Tibial nerve (tissue), 3 donors: ENCODE measurements at regions not wholly inside any gene's neighbourhood (a gene's known extent, or its start where the extent isn't known, plus 50 kb on each side); places are given as distances from the start of the nearest gene placed in this dataset.

ENCODE experiments used
- CTCF ChIP-seq, 5 experiments: fragments of 200-600 bp in 3 of 5; fragments of 450-650 bp in 2 of 5; sonication (generic) in 3 of 5; IDR thresholded peaks; one replicate each; pipeline ENCODE4 v1.5.1; 2016 to 2019; ENCODE audit warnings: antibody characterized with exemption in 5 of 5, mild to moderate bottlenecking in 3 of 5, moderate library complexity in 2 of 5
- POLR2A ChIP-seq, 2 donors: fragments of 450-650 bp; IDR thresholded peaks; one replicate each; pipeline ENCODE4 v1.6.1; 2017; ENCODE audit warnings: antibody characterized with exemption in 2 of 2, mild to moderate bottlenecking in 2 of 2, moderate library complexity in 2 of 2

- TF ChIP-seq POLR2A (IDR thresholded peaks at IDR 0.05): no peak
- no peak for TF ChIP-seq CTCF (IDR thresholded peaks at IDR 0.05)
Measured at GRCh38 chr17:71477356-71477755, 643.5 kb upstream of the SOX9 start.
